ENCODE measurements at regions not wholly inside any gene's neighbourhood (a gene's known extent, or its start where the extent isn't known, plus 50 kb on each side); places are given as distances from the start of the nearest gene placed in this dataset.
"Not testable (repeated sequence)": the region's sequence is repeated elsewhere in the genome, so short reads cannot be mapped to it uniquely, and the experiment has no call there.

- Histone ChIP-seq H3K9ac (ENCODE audit: low read depth in 1 of 2, low read length in 2 of 2) (no peak overlapping the region), H3K4me3 (ENCODE audit: low read depth in 1 of 3, low read length in 3 of 3) (no peak overlapping the region), H3K4me1 (ENCODE audit: control insufficient read depth in 4 of 4, insufficient read depth in 4 of 4, low read length in 3 of 4) (no peaks in the 10 kb centered on the region), H3K9me3 (ENCODE audit: control insufficient read depth in 4 of 4, low read length in 3 of 4) (peaks cover 0 to 3% (median 2%) of the 10 kb centered on the region in 4 donors), H3K27me3 (ENCODE audit: control insufficient read depth in 4 of 4, insufficient read depth in 4 of 4, low read length in 3 of 4) (no peaks in the 10 kb centered on the region), H3K27ac (ENCODE audit: low read depth in 1 of 2, low read length in 2 of 2) (no peak overlapping the region), H3K36me3 (ENCODE audit: control insufficient read depth in 4 of 4, insufficient read depth in 3 of 4, low read depth in 1 of 4, low read length in 3 of 4) (no peaks in the 10 kb centered on the region)
- TF ChIP-seq GABPA (IDR thresholded peaks at IDR 0.05 in 1 of 2, conservative IDR thresholded peaks at IDR 0.05 in 1 of 2) = no peak
- TF ChIP-seq MAX (IDR thresholded peaks at IDR 0.05) = no peak
- no peak for TF ChIP-seq RAD21 (IDR thresholded peaks at IDR 0.05)
- no peak for TF ChIP-seq ZBTB33 (IDR thresholded peaks at IDR 0.05)
- no peak for TF ChIP-seq REST (IDR thresholded peaks at IDR 0.05)
- TF ChIP-seq SP1 (IDR thresholded peaks at IDR 0.05) = no peak
- no peak for TF ChIP-seq HNF4G (IDR thresholded peaks at IDR 0.05)
- no peak for TF ChIP-seq HNF4A (conservative IDR thresholded peaks at IDR 0.05)
- no peak for TF ChIP-seq ATF3 (IDR thresholded peaks at IDR 0.05)
- TF ChIP-seq EGR1 (IDR thresholded peaks at IDR 0.05; ENCODE audit: low read depth in 2 of 2) = no peak
- TF ChIP-seq TAF1 (conservative IDR thresholded peaks at IDR 0.05) = no peak
- no peak for TF ChIP-seq CTCF (IDR thresholded peaks at IDR 0.05; ENCODE audit: low read depth, low read length, missing input control)
- no peak for TF ChIP-seq FOXA1 (IDR thresholded peaks at IDR 0.05)
- no peak for TF ChIP-seq RXRA (IDR thresholded peaks at IDR 0.05)
- no peak for TF ChIP-seq NR2F2 (IDR thresholded peaks at IDR 0.05)
- DNase-seq (ENCODE audit: low spot score) = no peak
- 76% methylated on average over 5 of the region's 5 CpGs for WGBS
These were observed 484.8 kb upstream of the DPP6 start for GRCh38 chr7:153567426-153567825.

GRCh38 chr7:153569520-153569919 lies 482.7 kb upstream of the DPP6 start:
- H3K36me3 ChIP-seq (ENCODE audit: control insufficient read depth in 4 of 4, insufficient read depth in 3 of 4, low read depth in 1 of 4, low read length in 3 of 4); H3K27ac ChIP-seq (ENCODE audit: low read depth in 1 of 2, low read length in 2 of 2); H3K9me3 ChIP-seq (ENCODE audit: control insufficient read depth in 4 of 4, low read length in 3 of 4); DNase-seq (ENCODE audit: low spot score); H3K4me3 ChIP-seq (ENCODE audit: low read depth in 1 of 3, low read length in 3 of 3); H3K9ac ChIP-seq (ENCODE audit: low read depth in 1 of 2, low read length in 2 of 2); H3K27me3 ChIP-seq (ENCODE audit: control insufficient read depth in 4 of 4, insufficient read depth in 4 of 4, low read length in 3 of 4); H3K4me1 ChIP-seq (ENCODE audit: control insufficient read depth in 4 of 4, insufficient read depth in 4 of 4, low read length in 3 of 4): not testable (repeated sequence)
- 75% methylated on average over 1 of the region's 1 CpG for WGBS

Measured in liver (tissue), 8 donors.